ENCODE measurements at regions not wholly inside any gene's neighbourhood (a gene's known extent, or its start where the extent isn't known, plus 50 kb on each side); places are given as distances from the start of the nearest gene placed in this dataset.
"Not testable (repeated sequence)": the region's sequence is repeated elsewhere in the genome, so short reads cannot be mapped to it uniquely, and the experiment has no call there.

- peak; percentile 47 for ATAC-seq
- H3K27ac Mint-ChIP-seq = no peak overlapping the region
Observed at GRCh38 chr2:122323927-122324326, 568.5 kb downstream of the TSN start.

DNA sequence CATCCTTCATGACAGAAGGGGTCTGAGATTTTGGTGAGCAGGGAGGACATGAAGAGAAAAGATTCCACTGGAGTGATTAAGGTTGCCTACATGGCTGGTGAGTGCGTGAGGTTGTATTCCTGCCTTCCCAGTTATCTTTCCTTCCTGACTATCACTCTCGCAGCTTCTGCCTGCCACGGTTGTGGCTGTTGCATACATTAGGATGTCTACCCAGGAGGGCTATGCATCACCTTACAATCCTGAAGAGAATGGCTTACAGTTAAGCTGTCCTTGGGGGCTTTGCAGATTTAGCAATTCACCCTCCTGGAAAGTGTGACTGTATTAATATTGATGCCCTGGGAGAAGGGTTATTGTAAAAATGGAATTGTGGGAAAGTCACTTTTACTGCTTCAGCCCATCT, 571.0 kb downstream of the TSN start:
- ATAC-seq = no peak
- Mint-ChIP-seq H3K9me3 (no peaks in the 10 kb centered on the region), H3K4me1 (no peaks in the 10 kb centered on the region), H3K27ac (no peak overlapping the region), H3K27me3 (no peaks in the 10 kb centered on the region), H3K4me3 (no peak overlapping the region), H3K36me3 (no peaks in the 10 kb centered on the region)

More at GRCh38 chr2:122323927-122324326, 568.5 kb downstream of the TSN start:
- Mint-ChIP-seq H3K4me3 (no peak overlapping the region), H3K4me1 (no peaks in the 10 kb centered on the region), H3K27me3 (no peaks in the 10 kb centered on the region), H3K36me3 (no peaks in the 10 kb centered on the region), H3K9me3 (no peaks in the 10 kb centered on the region)

- peaks cover 3% of the 10 kb centered on the region for H3K9me3 Mint-ChIP-seq
- H3K27me3 Mint-ChIP-seq = no peaks in the 10 kb centered on the region
- no peak overlapping the region for H3K27ac Mint-ChIP-seq
- no peaks in the 10 kb centered on the region for H3K36me3 Mint-ChIP-seq
- ATAC-seq = no peak
- H3K4me1 Mint-ChIP-seq = no peaks in the 10 kb centered on the region
- H3K4me3 Mint-ChIP-seq = no peak overlapping the region
Observed at GRCh38 chr2:122328816-122329215, 573.4 kb downstream of the TSN start.

GRCh38 chr2:122329278-122329677, 573.8 kb downstream of the TSN start:
- no peak for ATAC-seq
- Mint-ChIP-seq H3K4me1 (no peaks in the 10 kb centered on the region), H3K36me3 (no peaks in the 10 kb centered on the region), H3K27me3 (no peaks in the 10 kb centered on the region), H3K4me3 (no peak overlapping the region), H3K27ac (no peak overlapping the region), H3K9me3 (peaks cover 3% of the 10 kb centered on the region)

- H3K9me3 Mint-ChIP-seq = peaks cover 3% of the 10 kb centered on the region
- H3K4me1 Mint-ChIP-seq = no peaks in the 10 kb centered on the region
- no peaks in the 10 kb centered on the region for H3K27me3 Mint-ChIP-seq
- no peak overlapping the region for H3K4me3 Mint-ChIP-seq
- H3K27ac Mint-ChIP-seq = no peak overlapping the region
- H3K36me3 Mint-ChIP-seq = no peaks in the 10 kb centered on the region
- ATAC-seq = no peak
Observed at GRCh38 chr2:122333932-122334331, 578.5 kb downstream of the TSN start.

DNA sequence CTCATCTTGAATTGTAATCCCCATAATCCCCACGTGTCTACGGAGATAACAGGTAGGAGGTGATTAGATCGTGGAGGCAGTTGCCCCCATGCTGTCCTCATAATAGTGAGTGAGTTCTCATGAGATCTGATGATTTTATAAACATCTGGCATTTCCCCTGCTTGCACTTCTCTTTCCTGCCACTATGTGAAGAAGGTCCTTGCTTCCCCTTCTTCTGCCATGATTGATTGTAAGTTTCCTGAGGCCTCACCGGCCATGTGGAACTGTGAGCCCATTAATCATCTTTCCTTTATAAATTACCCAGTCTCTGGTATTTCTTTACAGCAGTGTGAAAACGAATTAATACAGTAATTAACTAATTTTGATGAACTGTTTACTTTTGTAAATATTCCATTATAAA, 582.5 kb downstream of the TSN start:
- H3K4me3 Mint-ChIP-seq = no peak overlapping the region
- peaks cover 3% of the 10 kb centered on the region for H3K9me3 Mint-ChIP-seq
- no peak overlapping the region for H3K27ac Mint-ChIP-seq
- no peaks in the 10 kb centered on the region for H3K27me3 Mint-ChIP-seq
- ATAC-seq = no peak
- H3K4me1 Mint-ChIP-seq = no peaks in the 10 kb centered on the region
- H3K36me3 Mint-ChIP-seq = no peaks in the 10 kb centered on the region

DNA sequence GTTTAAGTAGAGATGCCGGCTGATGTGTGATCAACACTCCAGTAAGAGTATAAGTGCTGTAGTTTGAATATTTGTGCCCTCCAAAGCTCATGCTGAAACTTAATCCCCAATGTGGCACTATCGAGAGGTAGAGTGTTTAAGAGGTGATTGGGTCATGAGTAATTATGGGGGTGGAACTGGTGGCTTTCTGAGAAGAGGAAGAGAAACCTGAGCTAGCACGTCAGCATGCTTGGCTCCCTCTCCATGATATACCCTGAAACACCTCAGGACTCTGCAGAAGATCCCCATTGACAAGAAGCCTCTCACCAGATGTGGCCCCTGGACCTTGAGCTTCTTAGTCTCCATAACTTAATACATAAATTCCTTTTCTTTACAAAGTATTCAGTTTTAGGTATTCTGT, 584.8 kb downstream of the TSN start:
- peaks cover 2% of the 10 kb centered on the region for H3K9me3 Mint-ChIP-seq
- H3K36me3 Mint-ChIP-seq = no peaks in the 10 kb centered on the region
- ATAC-seq = peak; percentile 53
- H3K27ac Mint-ChIP-seq = no peak overlapping the region
- H3K27me3 Mint-ChIP-seq = no peaks in the 10 kb centered on the region
- no peaks in the 10 kb centered on the region for H3K4me1 Mint-ChIP-seq
- no peak overlapping the region for H3K4me3 Mint-ChIP-seq

DNA sequence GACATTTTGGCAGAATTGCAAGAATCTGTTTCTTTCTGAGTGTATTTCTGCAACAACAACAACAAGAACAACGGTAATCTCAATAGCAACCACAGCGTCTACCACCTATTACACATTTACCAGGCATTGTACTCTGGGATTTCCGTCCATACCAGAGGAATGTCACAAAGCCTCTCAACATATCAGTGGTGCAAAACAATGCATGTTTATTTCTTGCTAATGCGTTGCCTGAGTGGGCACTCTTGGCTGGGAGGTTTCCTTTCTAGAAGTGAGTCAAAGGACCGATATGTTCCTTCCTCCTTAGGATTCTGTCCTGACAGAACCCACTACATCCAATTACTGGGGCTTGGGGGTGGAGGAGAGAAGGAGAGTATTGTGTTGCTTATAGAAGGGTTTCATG, 585.6 kb downstream of the TSN start:
- no peaks in the 10 kb centered on the region for H3K36me3 Mint-ChIP-seq
- no peak overlapping the region for H3K27ac Mint-ChIP-seq
- ATAC-seq = no peak
- no peaks in the 10 kb centered on the region for H3K4me1 Mint-ChIP-seq
- H3K4me3 Mint-ChIP-seq = no peak overlapping the region
- peaks cover 7% of the 10 kb centered on the region for H3K9me3 Mint-ChIP-seq
- no peaks in the 10 kb centered on the region for H3K27me3 Mint-ChIP-seq

DNA sequence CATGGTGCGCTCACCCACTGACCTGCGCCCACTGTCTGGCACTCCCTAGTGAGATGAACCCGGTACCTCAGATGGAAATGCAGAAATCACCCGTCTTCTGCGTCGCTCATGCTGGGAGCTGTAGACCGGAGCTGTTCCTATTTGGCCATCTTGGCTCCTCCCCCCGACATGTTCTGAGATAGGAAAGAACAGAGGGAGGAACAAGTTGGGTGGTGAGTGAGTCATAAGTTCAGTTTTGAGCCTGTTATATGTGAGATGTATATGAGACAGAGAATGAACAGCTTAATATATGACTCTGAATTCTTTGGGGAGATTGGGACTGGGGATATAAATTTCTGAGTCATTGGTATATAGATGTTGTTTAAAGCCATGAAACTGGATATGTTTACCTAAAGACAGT, 596.7 kb downstream of the TSN start:
- not testable (repeated sequence) for H3K36me3 Mint-ChIP-seq, H3K27ac Mint-ChIP-seq, H3K4me1 Mint-ChIP-seq, ATAC-seq, H3K4me3 Mint-ChIP-seq, H3K27me3 Mint-ChIP-seq, H3K9me3 Mint-ChIP-seq

DNA sequence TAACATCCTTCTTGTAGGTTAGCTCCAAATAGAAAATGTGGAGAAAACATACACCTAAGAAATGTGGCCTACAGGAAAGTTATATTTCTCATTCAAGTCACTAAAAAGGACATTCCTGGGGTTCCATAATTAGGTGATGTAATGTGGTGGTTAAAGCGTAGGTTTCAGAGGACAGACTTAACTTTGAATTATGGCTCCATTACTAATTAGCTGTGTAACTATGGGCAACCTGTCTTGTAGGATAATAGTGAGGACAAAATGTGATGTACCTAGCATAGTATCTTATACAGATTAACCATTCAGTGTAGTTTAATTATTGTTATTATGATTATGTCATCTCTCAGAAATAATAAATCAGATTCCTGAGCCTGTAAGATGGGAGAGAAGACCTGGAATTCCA, 602.5 kb downstream of the TSN start:
- Mint-ChIP-seq H3K4me3 (no peak overlapping the region), H3K4me1 (no peaks in the 10 kb centered on the region), H3K9me3 (no peaks in the 10 kb centered on the region), H3K36me3 (no peaks in the 10 kb centered on the region), H3K27me3 (no peaks in the 10 kb centered on the region), H3K27ac (no peak overlapping the region)
- no peak for ATAC-seq

DNA sequence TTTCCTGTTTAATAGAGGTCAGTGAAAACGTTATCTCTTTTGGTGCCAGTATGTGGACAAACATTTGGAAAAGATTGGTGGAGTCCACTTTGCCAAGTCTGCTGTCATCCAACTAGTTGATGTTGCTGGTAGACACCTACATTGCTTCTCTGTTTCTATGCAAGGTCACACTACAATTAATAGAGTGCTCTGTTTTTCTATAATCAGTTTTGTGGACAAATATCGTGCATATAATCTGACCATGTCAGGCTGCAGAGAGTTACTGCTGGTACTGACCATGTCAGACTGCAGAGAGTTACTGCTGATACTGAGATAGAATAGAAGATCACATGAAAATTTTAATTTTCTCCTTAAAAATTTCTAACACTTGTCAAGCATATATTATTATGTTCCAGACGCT, 603.3 kb downstream of the TSN start:
- Mint-ChIP-seq H3K27ac (no peak overlapping the region), H3K36me3 (no peaks in the 10 kb centered on the region), H3K27me3 (no peaks in the 10 kb centered on the region), H3K4me1 (no peaks in the 10 kb centered on the region), H3K4me3 (no peak overlapping the region), H3K9me3 (no peaks in the 10 kb centered on the region)
- no peak for ATAC-seq

- Mint-ChIP-seq H3K4me3 (no peak overlapping the region), H3K27ac (no peak overlapping the region), H3K36me3 (no peaks in the 10 kb centered on the region), H3K4me1 (no peaks in the 10 kb centered on the region), H3K9me3 (no peaks in the 10 kb centered on the region), H3K27me3 (no peaks in the 10 kb centered on the region)
- no peak for ATAC-seq
Observed at GRCh38 chr2:122363885-122364284, 608.4 kb downstream of the TSN start.

DNA sequence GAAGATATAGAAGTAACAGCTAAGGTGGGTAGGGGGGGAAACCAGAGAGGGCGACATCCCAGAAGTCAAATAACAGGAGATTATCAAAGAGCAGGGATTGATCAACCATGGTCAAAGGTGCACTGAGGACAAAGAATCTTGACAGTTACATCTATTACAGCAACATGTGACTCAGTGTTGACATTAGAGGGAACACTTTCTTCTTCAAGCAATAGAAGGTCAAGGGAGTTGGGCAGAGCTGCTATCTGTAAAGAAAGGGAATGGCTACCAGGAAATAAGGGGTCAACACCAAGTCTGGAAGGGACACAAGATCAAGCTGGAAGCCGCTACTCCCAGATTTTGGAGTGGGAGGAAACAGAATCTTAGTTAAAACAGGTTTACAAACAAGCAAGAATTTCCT, 611.0 kb downstream of the TSN start:
- no peak for ATAC-seq
- Mint-ChIP-seq H3K4me1 (no peaks in the 10 kb centered on the region), H3K27me3 (no peaks in the 10 kb centered on the region), H3K9me3 (no peaks in the 10 kb centered on the region), H3K4me3 (no peak overlapping the region), H3K36me3 (no peaks in the 10 kb centered on the region), H3K27ac (no peak overlapping the region)

DNA sequence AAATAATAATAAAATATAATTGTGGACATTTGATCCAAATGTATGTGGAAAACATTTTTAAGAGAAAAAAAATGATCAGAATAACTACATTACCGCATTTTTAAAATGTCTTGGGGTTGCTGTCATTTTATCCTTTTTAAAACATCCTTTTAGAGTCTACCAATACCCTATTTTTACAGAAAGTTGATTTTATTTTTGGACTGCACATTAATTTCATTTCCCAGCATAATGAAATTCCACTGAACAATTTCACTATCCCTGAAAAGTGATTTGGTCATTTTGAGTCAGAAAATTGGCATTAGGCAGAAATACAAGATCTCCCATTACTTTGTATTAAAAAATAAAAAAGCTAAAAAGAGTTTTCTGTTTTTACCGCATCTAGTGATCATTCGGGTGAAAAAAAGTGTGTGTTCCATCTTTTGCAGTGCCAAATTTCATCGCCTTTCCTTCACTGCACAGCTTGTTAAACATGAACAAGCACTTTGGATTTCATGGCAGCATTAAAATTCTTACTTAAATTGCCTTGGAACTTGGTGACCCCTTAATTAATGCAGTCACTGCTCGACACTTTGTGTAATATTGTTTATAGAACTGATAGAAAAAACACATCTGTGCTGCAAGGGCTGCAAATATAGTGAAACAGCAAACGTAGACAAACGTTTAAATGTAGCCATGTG, 611.7 kb downstream of the TSN start:
- Mint-ChIP-seq H3K4me1 (no peaks in the 10 kb centered on the region), H3K9me3 (no peaks in the 10 kb centered on the region), H3K36me3 (no peaks in the 10 kb centered on the region), H3K4me3 (no peak overlapping the region), H3K27ac (no peak overlapping the region), H3K27me3 (no peaks in the 10 kb centered on the region)
- no peak for ATAC-seq

DNA sequence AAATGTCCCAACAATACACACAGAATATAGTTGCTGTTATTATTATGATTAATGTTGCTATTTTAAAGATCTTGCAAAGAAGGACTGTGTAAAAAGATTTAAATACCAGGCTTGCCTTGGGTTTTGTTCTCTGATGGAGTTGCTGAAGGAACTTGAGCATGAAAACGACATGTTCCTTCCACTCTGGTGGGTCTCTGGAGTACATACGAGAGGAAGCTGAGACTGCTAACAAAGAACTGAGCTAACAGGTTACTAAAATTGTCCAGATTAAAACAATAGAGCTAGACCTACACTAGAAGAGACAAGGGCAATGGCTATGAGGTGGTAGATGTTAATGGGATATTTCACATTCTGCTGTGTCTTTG, 612.2 kb downstream of the TSN start:
- no peak for ATAC-seq
- peaks cover 2% of the 10 kb centered on the region for H3K9me3 Mint-ChIP-seq
- H3K4me3 Mint-ChIP-seq = no peak overlapping the region
- H3K36me3 Mint-ChIP-seq = no peaks in the 10 kb centered on the region
- H3K4me1 Mint-ChIP-seq = no peaks in the 10 kb centered on the region
- no peak overlapping the region for H3K27ac Mint-ChIP-seq
- no peaks in the 10 kb centered on the region for H3K27me3 Mint-ChIP-seq

GRCh38 chr2:122368576-122369243, 613.3 kb downstream of the TSN start:
- no peaks in the 10 kb centered on the region for H3K27me3 Mint-ChIP-seq
- H3K27ac Mint-ChIP-seq = no peak overlapping the region
- H3K9me3 Mint-ChIP-seq = peaks cover 9% of the 10 kb centered on the region
- H3K36me3 Mint-ChIP-seq = no peaks in the 10 kb centered on the region
- no peak for ATAC-seq
- no peak overlapping the region for H3K4me3 Mint-ChIP-seq
- no peaks in the 10 kb centered on the region for H3K4me1 Mint-ChIP-seq

Data from stimulated activated memory B cell treated with anti-CD40 and anti-IgM and Interleukin-4, amounts not matched to agents 10 μg/mL and 1 μg/mL and 100 μg/mL, for 72 hours (primary cell).